ENCODE measurements at regions not wholly inside any gene's neighbourhood (a gene's known extent, or its start where the extent isn't known, plus 50 kb on each side); places are given as distances from the start of the nearest gene placed in this dataset.
A peak's percentile ranks its signal among the peaks of the same experiment; 100 is the strongest.
"Not testable (repeated sequence)": the region's sequence is repeated elsewhere in the genome, so short reads cannot be mapped to it uniquely, and the experiment has no call there.

DNA sequence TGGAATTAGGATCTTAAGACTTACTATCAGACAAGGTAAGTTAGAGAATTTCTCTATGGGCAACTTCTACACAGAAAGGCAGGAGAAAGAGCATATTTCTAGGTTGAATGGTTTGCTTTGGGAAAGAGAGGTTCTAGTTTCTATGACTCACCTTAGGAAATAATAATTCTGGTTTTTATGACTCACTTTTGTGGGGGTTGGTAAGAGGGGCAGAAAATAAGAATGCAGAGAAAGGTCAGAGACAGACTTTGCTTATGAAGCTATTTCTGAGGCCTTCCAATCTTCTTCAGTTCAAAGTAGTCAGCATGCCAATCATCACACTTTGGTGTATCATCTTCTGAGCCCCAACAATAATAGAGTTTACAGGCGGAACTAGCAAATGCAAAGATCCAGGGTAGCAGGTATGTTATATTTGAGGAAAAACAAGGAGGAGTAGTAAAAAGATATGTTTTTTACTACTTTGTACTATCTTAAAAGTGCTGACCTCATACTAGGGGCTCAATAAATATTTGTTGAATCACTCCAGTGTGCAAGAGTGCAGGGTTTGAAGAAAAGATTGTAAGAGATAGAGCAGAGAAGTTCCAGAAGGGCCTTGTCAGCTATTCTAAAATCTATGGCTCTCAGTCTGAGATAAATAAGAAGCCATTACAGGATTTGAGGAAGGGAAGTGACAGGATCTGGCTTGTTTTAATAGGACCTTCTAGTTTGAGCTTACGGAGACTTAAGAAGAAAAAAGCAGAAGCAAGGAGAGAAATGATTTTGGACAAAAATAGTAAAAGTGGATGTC, 56.7 kb upstream of the LRFN5 start:
- peak; percentile 27 for DNase-seq (ENCODE audit: low read depth, low spot score)

DNA sequence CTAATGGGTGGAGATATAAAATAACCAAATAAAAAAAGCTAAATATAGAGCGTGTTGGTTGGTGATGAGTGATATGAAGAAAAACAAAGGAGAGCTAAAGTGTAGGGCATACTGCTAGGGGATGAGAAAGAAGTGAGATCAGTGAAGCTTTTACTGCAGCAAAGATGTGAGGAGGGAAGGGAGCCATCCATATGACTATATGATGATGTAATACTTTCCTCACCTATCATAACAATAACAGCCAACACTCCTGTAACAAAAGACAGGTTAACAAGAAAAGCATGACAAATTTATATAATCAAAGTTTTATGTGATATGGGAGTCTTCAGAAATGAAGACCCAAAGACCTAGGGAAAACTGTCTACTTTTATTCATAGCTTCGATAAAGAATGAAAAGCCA, 57.4 kb upstream of the LRFN5 start:
- no peak for DNase-seq (ENCODE audit: low read depth, low spot score)

DNA sequence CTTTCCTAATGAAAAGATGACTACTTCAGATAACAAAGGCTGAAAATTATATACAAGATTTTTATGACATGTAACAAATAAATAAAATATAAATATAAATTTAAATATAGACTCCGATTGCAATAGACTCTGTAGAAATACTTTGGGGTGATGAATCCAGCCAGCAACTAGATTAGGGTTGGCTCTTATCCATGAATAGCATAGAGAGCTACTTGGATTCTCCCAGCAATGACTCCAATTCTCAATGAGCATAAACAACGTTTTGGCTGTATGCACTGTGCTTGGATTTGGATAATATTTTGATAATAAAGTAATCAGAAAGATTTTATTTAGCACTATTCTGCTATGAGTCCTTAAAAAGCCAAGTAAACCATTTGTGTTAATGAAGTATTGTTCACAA, 58.0 kb upstream of the LRFN5 start:
- DNase-seq (ENCODE audit: low read depth, low spot score), result no peak

DNA sequence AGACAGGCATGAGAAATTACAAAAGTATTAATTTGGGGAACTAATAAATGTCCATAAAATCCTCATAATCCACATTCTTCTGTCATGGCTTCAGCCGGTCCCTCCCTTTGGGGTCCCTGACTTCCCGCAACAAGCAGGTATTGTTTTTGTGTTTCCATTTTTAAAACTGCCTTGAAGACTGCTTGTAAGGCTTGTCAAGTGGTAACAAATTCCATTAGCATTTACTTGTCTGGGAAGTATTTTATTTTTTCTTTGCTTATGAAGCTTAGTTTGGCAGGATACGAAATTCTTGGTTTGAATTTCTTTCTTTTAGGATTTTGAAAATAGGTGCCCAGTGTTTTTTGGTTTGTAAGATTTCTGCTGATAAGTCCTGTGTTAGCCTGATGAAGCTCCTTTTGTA, 65.3 kb upstream of the LRFN5 start:
- no peak for DNase-seq (ENCODE audit: low read depth, low spot score)

DNA sequence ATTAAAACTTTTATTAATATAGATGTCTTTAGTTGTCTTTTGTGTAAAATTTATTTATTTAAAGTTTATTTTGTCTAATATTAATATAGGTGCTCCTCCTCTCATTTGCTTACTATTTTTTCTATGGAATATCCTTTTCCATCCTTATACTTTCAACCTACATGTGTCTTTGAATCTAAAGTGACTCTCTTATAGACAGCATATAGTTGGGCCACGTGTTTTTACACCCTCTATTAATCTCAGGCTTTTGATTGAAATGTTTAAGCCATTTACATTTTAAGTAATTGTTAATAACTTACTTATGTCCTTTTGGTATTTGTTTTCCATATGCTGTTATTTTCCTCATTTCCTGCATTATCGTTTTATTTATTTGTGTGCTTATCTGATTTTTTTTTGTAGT, 74.4 kb upstream of the LRFN5 start:
- DNase-seq (ENCODE audit: low read depth, low spot score), result no peak

DNA sequence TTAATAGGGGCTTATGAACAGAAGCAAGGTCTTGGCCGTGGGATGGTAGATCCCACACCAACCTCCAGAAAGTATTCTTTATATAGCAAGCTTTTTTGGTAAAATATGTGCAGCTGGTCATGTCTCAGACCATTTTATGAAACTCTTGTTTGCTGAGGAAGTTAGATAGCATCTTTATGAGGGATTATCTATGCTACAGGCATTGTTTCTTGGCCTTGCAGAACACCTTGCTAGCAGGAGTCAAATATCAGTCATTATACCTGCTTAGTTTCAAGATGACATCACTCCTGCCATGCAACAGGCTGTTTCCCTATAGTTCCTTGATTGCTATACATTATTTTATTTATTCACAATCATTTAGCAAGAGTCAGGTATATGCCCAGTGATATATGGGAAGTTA, 84.8 kb upstream of the LRFN5 start:
- no peak for DNase-seq (ENCODE audit: low read depth, low spot score)

DNA sequence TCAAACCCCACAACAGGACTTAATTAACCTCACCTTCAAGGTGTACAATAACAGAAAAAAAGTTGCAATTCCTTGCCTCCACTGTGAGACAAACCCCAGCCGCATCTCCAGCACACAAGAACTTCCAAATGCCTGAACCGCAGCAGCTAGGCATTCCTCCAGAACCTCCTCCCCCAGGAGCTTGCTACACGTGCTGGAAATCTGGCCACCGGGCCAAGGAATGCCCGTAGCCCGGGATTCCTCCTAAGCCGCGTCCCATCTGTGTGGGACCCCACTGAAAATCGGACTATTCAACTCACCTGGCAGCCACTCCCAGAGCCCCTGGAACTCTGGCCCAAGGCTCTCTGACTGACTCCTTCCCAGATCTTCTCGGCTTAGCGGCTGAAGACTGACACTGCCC, 88.6 kb upstream of the LRFN5 start:
- not testable (repeated sequence) for DNase-seq (ENCODE audit: low read depth, low spot score)

DNA sequence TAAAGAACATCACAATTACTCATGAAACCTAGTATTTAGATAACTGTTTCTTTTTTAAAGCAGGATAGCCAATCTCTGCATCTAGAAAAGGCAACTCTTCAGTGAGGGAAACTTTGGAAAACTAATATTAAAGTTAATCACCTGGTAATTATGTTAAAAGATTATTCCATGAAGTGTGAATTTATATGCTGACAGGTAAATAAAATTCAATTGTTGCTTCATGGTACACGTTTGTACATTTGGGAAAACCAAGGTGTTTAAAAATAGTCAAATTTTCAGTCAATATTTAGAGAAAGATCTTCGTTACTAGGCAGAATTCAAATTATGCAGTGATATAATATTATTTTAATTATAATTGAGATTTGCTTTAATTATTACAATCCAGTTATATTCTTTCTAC, 100.1 kb upstream of the LRFN5 start:
- no peak for DNase-seq (ENCODE audit: low read depth, low spot score)

DNA sequence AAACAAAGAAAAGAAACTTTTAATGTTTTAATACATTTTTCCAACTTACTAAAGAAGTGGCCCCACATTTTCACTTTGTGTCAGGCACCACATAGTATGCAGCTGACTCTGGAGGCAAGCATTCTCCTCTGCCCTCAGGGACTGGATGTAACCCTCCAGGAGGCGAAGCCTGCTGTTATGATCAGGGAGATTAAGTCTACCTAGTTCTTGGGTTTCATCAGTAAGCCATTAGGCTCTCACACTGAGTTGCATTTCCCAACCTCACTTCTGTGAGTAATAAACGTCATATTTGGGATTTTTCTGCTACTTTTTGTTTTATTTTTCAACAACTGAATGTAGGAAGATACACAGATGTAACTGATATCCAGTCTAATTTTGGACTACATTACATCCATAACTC, 101.2 kb upstream of the LRFN5 start:
- DNase-seq (ENCODE audit: low read depth, low spot score), result no peak

DNA sequence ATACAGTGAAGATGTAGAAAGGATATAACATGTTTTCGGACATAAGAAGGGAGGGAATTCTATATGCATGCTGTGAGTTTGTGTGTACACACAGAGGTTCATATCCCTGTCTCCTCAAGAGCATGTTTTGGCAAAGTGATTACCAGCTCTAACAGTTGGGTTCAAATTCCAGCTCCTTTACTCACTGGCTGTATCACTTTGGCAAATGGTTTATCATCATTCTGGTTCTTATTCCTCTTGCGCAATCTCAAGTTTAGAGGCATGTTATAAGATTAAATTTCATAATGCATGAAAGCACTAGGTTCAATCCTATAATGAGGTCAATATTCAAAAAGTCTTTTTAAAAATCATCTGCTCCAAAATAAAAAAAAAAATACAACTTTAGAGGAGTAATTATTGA, 107.7 kb upstream of the LRFN5 start:
- DNase-seq (ENCODE audit: low read depth, low spot score), result no peak

DNA sequence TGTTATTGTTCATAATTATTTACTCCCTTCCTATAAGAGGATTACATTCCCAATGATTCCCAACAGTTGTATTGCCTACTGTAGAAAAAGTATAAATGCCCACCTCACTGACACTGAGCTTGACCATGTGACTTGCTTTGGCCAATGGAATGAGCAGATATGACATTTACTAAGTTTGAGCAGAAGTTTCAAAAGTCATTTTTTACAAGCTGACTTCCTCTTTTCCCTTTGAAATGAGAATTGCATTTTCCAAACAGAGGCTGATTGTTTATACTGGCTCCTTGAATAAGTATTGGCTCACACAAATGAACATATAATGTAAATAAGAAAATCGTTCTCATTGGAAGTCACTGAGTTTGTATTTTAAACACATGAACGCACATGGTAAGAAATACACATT, 116.4 kb upstream of the LRFN5 start:
- no peak for DNase-seq (ENCODE audit: low read depth, low spot score)

DNA sequence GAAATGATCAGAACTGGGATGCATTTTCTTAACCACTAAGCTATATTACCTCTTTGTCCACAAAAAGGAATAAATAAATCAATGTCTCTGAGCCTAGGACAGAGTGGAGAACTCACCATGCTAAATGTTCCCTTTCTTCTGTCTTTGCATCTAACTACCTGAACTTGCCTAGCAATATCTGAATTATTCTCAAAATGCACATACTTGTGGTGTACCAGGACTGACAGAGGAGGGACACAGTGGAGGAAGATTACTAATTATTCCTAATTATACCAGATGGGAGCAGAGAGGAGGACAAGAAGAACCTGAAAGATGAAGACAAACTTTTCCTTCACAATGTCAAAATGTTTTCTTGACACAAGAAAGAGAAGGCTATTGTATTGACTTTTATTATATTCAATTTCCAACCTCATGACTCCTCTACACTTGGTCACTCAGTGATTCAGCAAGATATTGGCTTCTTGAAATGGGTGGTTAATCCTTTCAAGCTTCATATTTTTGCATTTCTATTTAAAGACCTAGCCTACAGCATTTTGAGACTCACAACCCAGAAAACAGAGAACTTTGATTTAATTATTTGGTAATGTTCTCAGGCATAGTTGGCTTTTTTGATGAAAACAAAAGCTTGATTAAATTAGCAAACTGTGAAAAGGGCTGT, 117.2 kb upstream of the LRFN5 start:
- DNase-seq (ENCODE audit: low read depth, low spot score), result no peak

DNA sequence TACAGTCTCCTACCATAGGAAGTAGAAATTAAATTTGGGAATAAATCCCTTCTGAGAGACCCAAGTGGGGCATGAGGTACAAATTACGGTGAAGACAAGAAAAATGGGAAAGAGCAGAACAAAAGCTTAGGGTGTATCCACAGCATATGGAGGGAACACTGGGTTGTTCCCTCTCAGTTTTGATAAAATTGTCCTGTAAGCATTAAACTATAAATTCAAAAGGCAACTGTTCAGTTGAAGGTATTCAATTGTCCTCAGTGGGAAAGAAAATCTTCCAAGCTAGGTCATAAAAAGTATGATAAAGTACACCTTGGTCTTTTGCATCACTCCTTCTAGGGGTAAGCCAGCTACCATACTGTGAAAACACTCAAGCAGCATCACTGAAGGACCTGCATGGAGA, 118.3 kb upstream of the LRFN5 start:
- no peak for DNase-seq (ENCODE audit: low read depth, low spot score)

DNA sequence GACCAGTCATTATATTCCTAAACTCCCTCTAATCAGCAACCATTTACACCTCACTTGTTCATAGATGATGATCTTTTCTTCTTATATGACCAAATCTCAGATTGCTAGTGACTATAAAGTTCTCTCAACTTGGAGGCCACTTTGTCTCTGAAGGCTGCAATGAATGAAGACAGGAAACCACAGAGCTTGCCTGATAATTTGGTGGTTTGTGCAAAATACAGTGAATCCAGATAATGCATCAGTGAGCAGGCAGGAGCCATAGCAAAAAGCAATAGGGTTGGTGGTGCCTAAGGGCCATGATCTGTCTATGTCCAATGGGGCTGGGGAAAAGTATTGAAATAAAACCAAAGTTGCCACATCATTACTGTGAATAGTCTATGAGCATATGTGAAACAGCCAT, 123.8 kb upstream of the LRFN5 start:
- no peak for DNase-seq (ENCODE audit: low read depth, low spot score)

DNA sequence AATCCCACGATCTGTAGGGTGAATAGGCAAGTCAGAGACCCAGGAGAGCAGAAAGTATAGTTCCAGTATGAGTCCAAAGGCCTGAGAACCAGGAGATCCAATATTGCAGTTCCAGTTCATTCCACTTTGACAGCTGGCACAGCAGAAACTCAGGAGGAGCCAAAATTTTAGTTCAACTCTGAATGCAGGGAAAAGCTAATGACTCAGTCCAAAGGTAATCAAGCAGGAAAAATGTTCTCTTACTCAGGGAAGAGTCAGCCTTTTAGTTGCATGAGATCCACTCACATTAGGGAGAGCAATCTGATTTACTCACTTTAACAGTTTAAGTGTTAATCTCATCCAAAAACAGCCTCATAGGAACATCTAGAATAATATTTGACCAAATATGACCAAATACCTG, 130.2 kb upstream of the LRFN5 start:
- DNase-seq (ENCODE audit: low read depth, low spot score), result peak; percentile 18

DNA sequence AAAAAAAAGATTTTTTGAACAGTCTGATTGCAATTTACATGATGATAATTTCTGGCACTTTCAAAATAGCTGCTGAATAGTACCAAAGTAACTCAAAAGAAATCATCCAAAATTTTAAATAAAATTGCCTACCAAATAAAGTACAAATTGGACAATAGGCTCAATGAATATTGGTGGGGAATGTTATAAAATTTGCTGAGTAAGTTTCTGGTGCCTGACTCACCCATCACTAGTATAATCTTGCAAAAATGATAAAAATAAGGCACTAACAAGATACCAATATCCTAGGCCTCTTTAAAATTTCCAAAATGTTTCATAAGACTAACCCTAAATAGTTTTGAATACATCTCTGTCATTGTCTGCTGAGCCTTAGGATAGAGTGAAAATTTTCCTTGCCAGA, 145.3 kb upstream of the LRFN5 start:
- DNase-seq (ENCODE audit: low read depth, low spot score), result no peak

DNA sequence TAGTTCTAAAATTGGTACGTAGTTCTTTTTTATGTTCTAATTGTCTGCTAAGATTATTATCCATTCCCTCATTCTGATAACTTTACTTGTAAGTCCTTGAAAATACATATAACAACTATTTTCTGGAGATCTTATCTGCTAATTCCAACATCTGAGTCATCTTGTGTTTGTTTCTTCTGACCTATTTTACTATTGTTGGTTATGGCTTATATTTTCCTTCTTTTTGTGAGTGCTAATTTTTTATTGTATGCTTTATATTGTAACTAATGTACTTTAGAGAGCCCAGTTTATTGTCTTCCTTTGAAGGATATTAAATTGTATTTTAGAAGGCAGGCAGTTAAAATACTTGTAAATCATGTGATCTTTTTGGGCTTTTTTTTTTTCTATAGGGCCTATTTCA, 149.3 kb upstream of the LRFN5 start:
- DNase-seq (ENCODE audit: low read depth, low spot score), result no peak

DNA sequence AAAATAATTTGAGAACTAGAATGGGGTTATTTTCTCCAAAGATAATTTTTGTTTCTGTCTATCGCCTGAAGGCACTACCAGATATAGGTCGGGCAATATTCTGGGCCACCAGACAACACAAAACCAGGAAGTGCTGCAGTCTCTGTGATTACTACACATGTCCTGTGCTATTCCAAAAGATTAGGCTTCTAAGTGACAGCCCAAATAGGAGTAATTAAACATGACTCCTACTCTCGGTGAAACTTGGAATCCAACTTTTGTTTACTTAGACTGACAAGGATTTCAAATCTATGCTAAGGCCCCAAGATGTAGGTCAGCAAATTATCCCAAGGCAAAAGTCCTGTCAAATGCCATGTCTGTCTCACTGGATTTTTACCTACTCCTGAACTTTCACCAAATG, 157.6 kb upstream of the LRFN5 start:
- DNase-seq (ENCODE audit: low read depth, low spot score), result peak; percentile 2

DNA sequence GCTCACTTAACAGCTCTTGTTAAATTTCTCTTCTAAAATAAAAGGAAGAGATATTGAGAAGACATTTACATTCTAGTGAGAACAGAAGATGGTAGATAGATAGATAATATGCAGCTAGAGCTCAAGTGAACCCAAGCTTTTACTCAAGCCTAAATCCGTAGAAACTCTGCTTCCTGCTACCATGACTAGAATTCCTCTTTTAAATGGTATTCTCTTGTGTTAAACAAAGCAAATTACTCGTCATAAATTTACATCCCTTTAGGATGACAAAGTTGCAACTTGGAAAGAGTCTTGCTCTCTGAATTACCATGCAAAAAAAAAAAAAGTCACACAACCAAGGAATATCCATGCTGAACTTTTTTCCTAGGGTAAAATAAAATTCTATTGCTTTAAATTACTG, 160.7 kb upstream of the LRFN5 start:
- no peak for DNase-seq (ENCODE audit: low read depth, low spot score)

DNA sequence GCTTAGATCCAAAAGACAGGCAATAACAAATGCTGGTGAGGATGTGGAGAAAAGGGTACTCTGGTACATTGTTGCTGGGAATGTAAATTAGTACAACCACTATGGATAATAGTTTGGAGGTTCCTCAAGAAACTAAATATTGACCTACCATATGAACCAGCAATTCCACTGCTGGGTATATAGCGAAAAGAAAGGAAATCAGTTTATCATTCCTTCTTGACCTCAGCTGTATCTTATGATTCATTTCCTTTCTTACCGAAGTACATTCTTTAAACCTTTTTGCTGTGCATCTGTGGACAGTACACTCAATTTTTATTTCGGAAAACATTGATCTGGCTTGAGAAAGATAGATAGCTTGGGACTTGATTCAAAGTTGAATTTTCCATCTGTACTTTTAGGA, 183.2 kb upstream of the LRFN5 start:
- DNase-seq (ENCODE audit: low read depth, low spot score), result no peak

DNA sequence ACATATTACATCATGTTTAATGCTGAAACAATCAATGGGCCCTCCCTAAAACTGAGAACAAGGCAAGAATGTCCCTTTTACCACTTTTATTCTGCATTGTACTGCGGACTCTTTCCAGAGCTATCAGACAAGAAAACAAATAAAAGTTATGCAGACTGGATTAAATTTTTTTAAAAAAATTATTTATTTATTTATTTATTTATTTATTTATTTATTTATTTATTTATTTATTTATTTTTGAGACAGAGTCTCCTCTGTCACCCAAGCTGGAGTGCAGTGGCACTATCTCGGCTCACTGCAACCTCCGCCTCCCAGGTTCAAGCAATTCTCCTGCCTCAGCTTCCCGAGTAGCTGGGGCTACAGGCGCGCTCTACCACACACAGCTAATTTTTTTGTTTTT, 185.4 kb upstream of the LRFN5 start:
- not testable (repeated sequence) for DNase-seq (ENCODE audit: low read depth, low spot score)

DNA sequence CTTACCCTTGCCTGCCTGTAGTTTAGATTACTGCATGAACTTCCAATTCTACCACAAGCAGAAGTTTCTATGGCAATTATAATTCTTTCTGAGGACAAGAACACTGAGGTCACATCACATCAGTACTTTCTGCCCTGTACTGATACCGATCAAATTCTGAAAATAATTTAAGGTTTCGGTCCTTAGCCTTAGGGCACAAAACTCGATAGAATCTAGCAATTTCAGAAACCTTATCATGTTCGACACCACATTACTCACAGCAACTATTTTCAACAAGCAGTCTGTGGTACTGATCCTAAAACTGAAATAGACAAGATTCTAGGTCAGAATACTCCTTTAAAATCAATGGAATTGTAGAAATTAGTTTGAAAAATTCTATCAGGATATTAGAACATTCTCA, 187.0 kb upstream of the LRFN5 start:
- DNase-seq (ENCODE audit: low read depth, low spot score), result no peak

DNA sequence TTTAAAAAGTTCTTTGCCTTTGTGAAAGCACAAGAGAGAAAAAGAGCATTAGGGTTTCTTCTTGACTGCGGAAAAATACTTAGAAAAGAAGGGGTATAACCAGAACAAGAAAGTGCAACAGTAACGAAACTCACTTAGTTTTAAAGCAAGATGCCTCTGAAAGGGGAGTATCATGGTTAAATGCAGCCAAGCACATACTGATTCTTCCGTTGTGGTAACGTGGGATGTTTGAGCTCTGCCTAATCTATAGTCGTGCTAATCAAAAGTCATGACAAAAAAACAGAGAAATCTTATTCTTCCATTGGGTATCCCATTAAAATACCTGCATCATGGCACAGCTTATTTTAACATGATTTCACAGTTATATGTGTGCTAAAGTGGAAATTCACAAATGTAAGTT, 187.8 kb upstream of the LRFN5 start:
- no peak for DNase-seq (ENCODE audit: low read depth, low spot score)

DNA sequence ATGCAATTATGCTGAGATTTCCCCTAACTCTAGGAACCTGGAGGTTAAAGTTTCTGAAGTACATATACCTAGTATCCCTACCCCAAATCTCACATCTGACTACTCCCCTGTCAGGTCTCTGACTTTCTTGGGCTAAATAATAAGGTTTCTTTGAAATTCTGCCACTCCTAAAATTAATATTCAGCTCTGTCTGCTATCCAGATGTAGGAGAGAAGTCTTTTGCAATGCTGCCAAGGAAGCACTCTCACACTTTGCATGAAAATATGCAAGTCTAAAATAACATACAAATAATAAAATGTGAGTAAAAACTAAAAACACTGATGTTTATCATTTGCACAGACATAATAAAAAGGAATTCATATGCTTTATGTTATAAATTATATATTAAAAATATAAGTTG, 196.9 kb upstream of the LRFN5 start:
- DNase-seq (ENCODE audit: low read depth, low spot score), result no peak
